ENCODE measurements at regions not wholly inside any gene's neighbourhood (a gene's known extent, or its start where the extent isn't known, plus 50 kb on each side); places are given as distances from the start of the nearest gene placed in this dataset.
"Not testable (repeated sequence)": the region's sequence is repeated elsewhere in the genome, so short reads cannot be mapped to it uniquely, and the experiment has no call there.

GRCh38 chr5:144773628-144774027 lies 603.0 kb downstream of the KCTD16 start:
- no peak for DNase-seq

GRCh38 chr5:144771802-144772201 lies 601.1 kb downstream of the KCTD16 start:
- no peak for DNase-seq

GRCh38 chr5:144742361-144742760 lies 571.7 kb downstream of the KCTD16 start:
- DNase-seq = no peak

GRCh38 chr5:144731786-144732185 lies 561.1 kb downstream of the KCTD16 start:
- no peak for DNase-seq

GRCh38 chr5:144712090-144712489 lies 541.4 kb downstream of the KCTD16 start:
- DNase-seq = no peak

GRCh38 chr5:144711172-144711571 lies 540.5 kb downstream of the KCTD16 start:
- DNase-seq = no peak

GRCh38 chr5:144710637-144711036 lies 540.0 kb downstream of the KCTD16 start:
- DNase-seq = no peak

- DNase-seq = no peak
Measured at GRCh38 chr5:144703776-144704175, 533.1 kb downstream of the KCTD16 start.

GRCh38 chr5:144698484-144698883 lies 527.8 kb downstream of the KCTD16 start:
- DNase-seq = no peak

GRCh38 chr5:144697847-144698262 lies 527.2 kb downstream of the KCTD16 start:
- no peak for DNase-seq

GRCh38 chr5:144691936-144692335 lies 521.3 kb downstream of the KCTD16 start:
- DNase-seq = no peak

GRCh38 chr5:144684899-144685298 lies 514.2 kb downstream of the KCTD16 start:
- no peak for DNase-seq

GRCh38 chr5:144680711-144681110 lies 510.0 kb downstream of the KCTD16 start:
- DNase-seq = no peak

- no peak for DNase-seq
Measured at GRCh38 chr5:144671066-144671465, 500.4 kb downstream of the KCTD16 start.

GRCh38 chr5:144659634-144660227 lies 489.1 kb downstream of the KCTD16 start:
- DNase-seq = no peak

- no peak for DNase-seq
Measured at GRCh38 chr5:144644317-144644716, 473.6 kb downstream of the KCTD16 start.

GRCh38 chr5:144638787-144639186 lies 468.1 kb downstream of the KCTD16 start:
- DNase-seq = no peak

- no peak for DNase-seq
Measured at GRCh38 chr5:144634138-144634537, 463.5 kb downstream of the KCTD16 start.

- no peak for DNase-seq
Measured at GRCh38 chr5:144598451-144599068, 427.9 kb downstream of the KCTD16 start.

GRCh38 chr5:144596517-144596916 lies 425.8 kb downstream of the KCTD16 start:
- DNase-seq = no peak

- no peak for DNase-seq
Measured at GRCh38 chr5:144594919-144595318, 424.2 kb downstream of the KCTD16 start.

- DNase-seq = not testable (repeated sequence)
Measured at GRCh38 chr5:144594234-144594633, 423.6 kb downstream of the KCTD16 start.

- no peak for DNase-seq
Measured at GRCh38 chr5:144585681-144586080, 415.0 kb downstream of the KCTD16 start.

- DNase-seq = no peak
Measured at GRCh38 chr5:144583541-144584449, 413.1 kb downstream of the KCTD16 start.

Data from NCI-H446 treated with DMSO at 0.1 percent for 48 hours (cell line).